HepG2 (cell line): ENCODE measurements at regions not wholly inside any gene's neighbourhood (a gene's known extent, or its start where the extent isn't known, plus 50 kb on each side); places are given as distances from the start of the nearest gene placed in this dataset.
A peak's percentile ranks its signal among the peaks of the same experiment; 100 is the strongest.
"Not testable (repeated sequence)": the region's sequence is repeated elsewhere in the genome, so short reads cannot be mapped to it uniquely, and the experiment has no call there.

Experiments
- ATAC-seq: fragments of 200-7000 bp; cut with Tn5 transposase; 3 replicates; pipeline ENCODE4 v1.9.1; 2020; ENCODE audit warnings: mild to moderate bottlenecking, moderate library complexity
- BruUV-seq: library from RNA; stranded (reverse); fragments of 400-500 nt; replicated peaks from 2 replicates; lab custom pipeline; 2021; lab: Mats Ljungman, UMichigan
- CTCF ChIA-PET: fragments of 300-600 bp; formaldehyde crosslinking; extraction: SDS; loops from one replicate; lab custom pipeline; 2021; ENCODE audit warnings: low total read pairs, inconsistent platforms, low intra/inter-chr PET ratio; lab: Yijun Ruan, JAX
- POLR2A ChIA-PET: fragments of 350-600 bp; sonication (Branson Sonifier 250); formaldehyde crosslinking; loops from one replicate; lab custom pipeline; 2020; ENCODE audit warnings: antibody characterized with exemption, inconsistent platforms; lab: Yijun Ruan, JAX
- DNase-seq: peaks from one replicate; pipeline ENCODE4 v3.0.0-alpha.2; 2015; ENCODE audit warnings: low spot score
- FAIRE-seq: peaks from 3 replicates; lab custom pipeline; 2011; peaks lifted over from hg19 to GRCh38; lab: Jason Lieb, UNC
- H2AFZ ChIP-seq: one replicate; pipeline ENCODE4 v1.6.1; 2011; ENCODE audit warnings: low read length, inconsistent platforms
- H3K27ac ChIP-seq: fragments of 300-600 bp; 3 replicates; pipeline ENCODE4 v1.8.0; 2011; ENCODE audit warnings: mixed run types, mild to moderate bottlenecking, mixed read lengths, low read length, inconsistent platforms; ENCODE audit not compliant: insufficient read depth; ENCODE audit errors: extremely low read length
- H3K27me3 ChIP-seq, 2 experiments: fragments of 200-600 bp in 1 of 2; 2 replicates in 1 of 2; 3 replicates in 1 of 2; pipeline versions ENCODE4 v1.6.0 to v1.8.0; 2011; ENCODE audit warnings: low read length in 2 of 2, mild to moderate bottlenecking in 2 of 2, moderate library complexity in 2 of 2, inconsistent platforms in 1 of 2; ENCODE audit not compliant: insufficient read depth in 2 of 2, control insufficient read depth in 1 of 2
- H3K36me3 ChIP-seq, 2 experiments: fragments of 200-600 bp in 1 of 2; replicated peaks in 1 of 2; 2 replicates in 1 of 2; 3 replicates in 1 of 2; pipeline versions ENCODE4 v1.5.1 to v1.8.0; 2011; ENCODE audit warnings: low read length in 2 of 2, inconsistent platforms in 1 of 2; ENCODE audit not compliant: insufficient read depth in 2 of 2, control insufficient read depth in 1 of 2
- H3K4me1 ChIP-seq: 2 replicates; pipeline ENCODE4 v1.5.1; 2012; ENCODE audit warnings: low read length, inconsistent platforms; ENCODE audit not compliant: insufficient read depth
- H3K4me2 ChIP-seq: 2 replicates; pipeline ENCODE4 v1.6.0; 2011; ENCODE audit warnings: low read depth, low read length, inconsistent platforms
- H3K4me3 ChIP-seq, 3 experiments: fragments of 200-600 bp in 1 of 3; sonication (generic), shearing (Covaris generic) in 1 of 3; replicated peaks in 1 of 3; 2 replicates each; pipeline ENCODE4 v1.5.1; 2011 to 2016; ENCODE audit warnings: low read length in 3 of 3, inconsistent platforms in 2 of 3, low read depth in 2 of 3, mild to moderate bottlenecking in 2 of 3, control low read depth in 1 of 3, mixed read lengths in 1 of 3; ENCODE audit not compliant: insufficient read depth in 1 of 3
- H3K79me2 ChIP-seq: one replicate; pipeline ENCODE4 v1.6.1; 2011; ENCODE audit warnings: low read length, inconsistent platforms; ENCODE audit not compliant: insufficient read depth
- H3K9ac ChIP-seq: 2 replicates; pipeline ENCODE4 v1.6.0; 2011; ENCODE audit warnings: mild to moderate bottlenecking, low read depth, low read length, inconsistent platforms; ENCODE audit not compliant: insufficient read depth
- H3K9me3 ChIP-seq: 2 replicates; pipeline ENCODE4 v1.5.1; 2012; ENCODE audit warnings: mild to moderate bottlenecking, low read length
- H4K20me1 ChIP-seq: 2 replicates; pipeline ENCODE4 v1.6.0; 2011; ENCODE audit warnings: inconsistent platforms, mild to moderate bottlenecking, low read length, moderate library complexity; ENCODE audit not compliant: insufficient read depth
- DR1 ChIP-seq: sonication (generic); formaldehyde crosslinking; IDR thresholded peaks from 2 replicates; pipeline ENCODE4 v1.8.0; 2021; ENCODE audit warnings: mild to moderate bottlenecking, missing genetic modification reagents, inconsistent platforms
- EZH2 ChIP-seq: conservative IDR thresholded peaks from 2 replicates; pipeline ENCODE4 v1.6.1; 2012; ENCODE audit warnings: mild to moderate bottlenecking, low read depth, low read length, moderate library complexity
- IKZF1 ChIP-seq: fragments of 450-650 bp; IDR thresholded peaks from 2 replicates; pipeline ENCODE4 v1.7.1; 2016
- SKI ChIP-seq: fragments of 450-650 bp; IDR thresholded peaks from one replicate; pipeline ENCODE4 v1.6.1; 2018; ENCODE audit warnings: mild to moderate bottlenecking; ENCODE audit not compliant: partially characterized antibody
- ZNF562 ChIP-seq: sonication (generic); formaldehyde crosslinking; IDR thresholded peaks from 2 replicates; pipeline ENCODE4 v1.8.0; 2022; ENCODE audit warnings: missing genetic modification reagents, borderline replicate concordance
- ZNF768 ChIP-seq: sonication (generic); formaldehyde crosslinking; IDR thresholded peaks from 2 replicates; pipeline ENCODE4 v1.4.0; 2020; ENCODE audit warnings: missing genetic modification reagents
- ZNF83 ChIP-seq: sonication (generic); formaldehyde crosslinking; IDR thresholded peaks from 2 replicates; pipeline ENCODE4 v1.4.0; 2020; ENCODE audit warnings: missing genetic modification reagents, mild to moderate bottlenecking, borderline replicate concordance
- WGBS: methylation state at CpG from one replicate; pipeline ENCODE4 v1.1.6; 2017; ENCODE audit warnings: low lambda C conversion rate; 5-methylcytosine and 5-hydroxymethylcytosine counted together
- in situ Hi-C: cut with HindIII; loops from 2 replicates; pipeline ENCODE4 v1.10.0; 2017; ENCODE audit warnings: low pct_unique_long_range_greater_than_20kb; ENCODE audit not compliant: extremely low pct_ligation_motif_present
- intact Hi-C: fragments of 100-400 bp; cut with micrococcal nuclease; formaldehyde crosslinking; loops from one replicate; pipeline ENCODE4 v1.10.0; 2022; ENCODE audit not compliant: unreplicated experiment

DNA sequence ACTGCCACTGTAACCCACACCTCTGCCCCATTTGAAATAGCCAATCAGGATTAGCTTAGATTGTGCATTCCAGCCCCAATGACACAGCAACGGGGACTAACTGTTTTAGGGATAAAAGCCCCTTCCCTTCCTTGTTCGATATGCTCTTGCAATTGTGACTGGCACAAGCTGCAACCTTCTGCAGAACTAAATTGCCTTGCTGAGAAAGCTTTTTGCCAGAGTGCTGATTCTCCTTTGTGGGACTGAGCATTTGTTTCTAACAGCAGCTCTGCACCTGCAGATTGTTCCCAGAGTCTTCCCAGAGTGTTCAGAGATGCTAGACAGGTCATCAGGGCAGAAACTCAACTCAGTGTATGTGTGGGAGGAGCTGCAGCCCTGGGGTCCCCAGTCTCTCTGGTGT is 115.8 kb downstream of the ZNF675 start:
- intact Hi-C loops, result no loop called here
- H3K27ac ChIP-seq, result no peak overlapping the region
- H3K4me3 ChIP-seq, result no peak overlapping the region
- no peak for DNase-seq
- no peak overlapping the region for H3K4me2 ChIP-seq
- no peaks in the 10 kb centered on the region for H3K36me3 ChIP-seq
- BruUV-seq, result no TSS peak
- in situ Hi-C loops, result no loop called here
- no peak overlapping the region for H2AFZ ChIP-seq
- no peak overlapping the region for H3K9ac ChIP-seq
- WGBS, result 4% methylated on average over 2 of the region's 2 CpGs
- no peaks in the 10 kb centered on the region for H3K79me2 ChIP-seq
- H3K9me3 ChIP-seq, result peaks cover 75% of the 10 kb centered on the region
- ChIA-PET POLR2A (no interaction called here), CTCF (no interaction called here)
- no peaks in the 10 kb centered on the region for H4K20me1 ChIP-seq
- ATAC-seq, result no peak
- H3K27me3 ChIP-seq, result no peaks in the 10 kb centered on the region
- TF ChIP-seq EZH2 (no peak), ZNF562 (CRISPR knock-in tag) (peak; percentile 47; the same call in 1 of the 2 replicates), ZNF768 (CRISPR knock-in tag) (no peak), SKI (no peak), ZNF83 (CRISPR knock-in tag) (no peak), DR1 (CRISPR knock-in tag) (no peak), IKZF1 (no peak)
- H3K4me1 ChIP-seq, result no peaks in the 10 kb centered on the region
- FAIRE-seq, result no peak

DNA sequence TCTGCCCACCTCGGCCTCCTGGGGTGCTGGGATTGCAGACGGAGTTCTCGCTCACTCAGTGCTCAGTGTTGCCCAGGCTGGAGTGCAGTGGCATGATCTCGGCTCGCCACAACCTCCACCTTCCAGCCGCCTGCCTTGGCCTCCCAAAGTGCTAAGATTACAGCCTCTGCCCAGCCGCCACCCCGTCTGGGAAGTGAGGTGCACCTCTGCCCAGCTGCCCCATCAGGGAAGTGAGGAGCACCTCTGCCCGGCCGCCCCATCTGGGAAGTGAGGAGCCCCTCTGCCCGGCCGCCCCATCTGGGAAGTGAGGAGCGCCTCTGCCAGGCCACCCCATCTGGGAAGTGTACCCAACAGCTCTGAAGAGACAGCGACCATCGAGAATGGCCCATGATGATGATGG is 118.9 kb downstream of the ZNF675 start:
- H3K4me3 ChIP-seq, DNase-seq, H3K79me2 ChIP-seq, H3K27ac ChIP-seq, H3K36me3 ChIP-seq, in situ Hi-C loops, BruUV-seq, H3K4me2 ChIP-seq, H3K4me1 ChIP-seq, H4K20me1 ChIP-seq, ATAC-seq, intact Hi-C loops, FAIRE-seq, CTCF ChIA-PET, H3K9ac ChIP-seq, POLR2A ChIA-PET, H3K27me3 ChIP-seq, H2AFZ ChIP-seq: not testable (repeated sequence)
- H3K9me3 ChIP-seq, result peaks cover 87% of the 10 kb centered on the region
- 49% methylated on average over 7 of the region's 15 CpGs for whole genome bisulfite sequencing
